ENCODE measurements at regions not wholly inside any gene's neighbourhood (a gene's known extent, or its start where the extent isn't known, plus 50 kb on each side); places are given as distances from the start of the nearest gene placed in this dataset.

GRCh38 chr10:59027975-59028655, 148.3 kb upstream of the PHYHIPL start (continued):
- TF ChIP-seq FOXP4 (CRISPR knock-in tag; IDR thresholded peaks at IDR 0.05) (no peak), ETV6 (CRISPR knock-in tag; IDR thresholded peaks at IDR 0.05) (no peak), NFYB (CRISPR knock-in tag; conservative IDR thresholded peaks at IDR 0.05; ENCODE audit: low read depth) (no peak), GABPB1 (CRISPR knock-in tag; IDR thresholded peaks at IDR 0.05) (no peak)

GRCh38 chr10:59033622-59034021, 142.8 kb upstream of the PHYHIPL start:
- H3K36me3 Mint-ChIP-seq: no peaks in the 10 kb centered on the region
- no peak for ATAC-seq
- no peak for DNase-seq (ENCODE audit: low spot score)
- ChIA-PET POLR2A (no interaction called here), CTCF (no interaction called here)
- H3K27me3 Mint-ChIP-seq (ENCODE audit: low read depth): no peaks in the 10 kb centered on the region
- H3K4me3 Mint-ChIP-seq: no peak overlapping the region
- no peak overlapping the region for H3K27ac Mint-ChIP-seq
- TF ChIP-seq MXD4 (CRISPR knock-in tag; IDR thresholded peaks at IDR 0.05; ENCODE audit: borderline replicate concordance) (no peak), TEAD4 (CRISPR knock-in tag; IDR thresholded peaks at IDR 0.05) (no peak), PRDM15 (CRISPR knock-in tag; IDR thresholded peaks at IDR 0.05) (no peak), OVOL2 (CRISPR knock-in tag; IDR thresholded peaks at IDR 0.05; ENCODE audit: borderline replicate concordance) (no peak), FOXJ3 (CRISPR knock-in tag; IDR thresholded peaks at IDR 0.05; ENCODE audit: borderline replicate concordance) (no peak), ZNF317 (CRISPR knock-in tag; IDR thresholded peaks at IDR 0.05; ENCODE audit: borderline replicate concordance, low read depth) (no peak), CTCF (IDR thresholded peaks at IDR 0.05) (no peak), AR (CRISPR knock-in tag; IDR thresholded peaks at IDR 0.05) (no peak), ARID4B (CRISPR knock-in tag; IDR thresholded peaks at IDR 0.05; ENCODE audit: borderline replicate concordance) (no peak), ZNF671 (CRISPR knock-in tag; IDR thresholded peaks at IDR 0.05) (no peak)
- H3K4me1 Mint-ChIP-seq: no peaks in the 10 kb centered on the region
- H3K9me3 Mint-ChIP-seq: peaks cover 5% of the 10 kb centered on the region; the same call in 1 of the 2 replicates
